ENCODE measurements at regions not wholly inside any gene's neighbourhood (a gene's known extent, or its start where the extent isn't known, plus 50 kb on each side); places are given as distances from the start of the nearest gene placed in this dataset.

DNA sequence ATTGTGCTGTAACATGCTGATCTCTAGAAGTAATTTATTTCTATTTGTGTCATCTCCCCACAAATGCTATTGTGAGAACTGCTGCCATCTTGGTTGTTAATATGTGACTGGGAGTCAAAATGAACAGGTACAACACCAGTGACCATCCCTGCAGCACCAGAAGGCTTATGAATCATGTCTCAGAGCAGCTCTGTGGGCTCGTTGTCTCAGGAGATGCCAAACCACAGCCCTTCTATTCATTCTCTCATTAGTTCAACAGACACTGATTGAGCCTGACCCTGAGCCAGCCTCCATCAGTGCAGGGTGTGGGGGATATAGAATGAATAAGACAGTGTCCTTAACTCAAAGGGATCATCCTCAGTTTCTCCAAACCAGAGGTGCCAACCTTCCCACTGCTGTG lies 92.5 kb downstream of the UTP18 start:
- Histone ChIP-seq H2AFZ (ENCODE audit: low read depth, low read length) (no peak overlapping the region), H3K4me1 (replicated peaks in 1 of 2; ENCODE audit: control insufficient read depth in 2 of 2, insufficient read depth in 2 of 2, low read length in 2 of 2) (no peaks in the 10 kb centered on the region; a peak in 1 of 5 replicates), H3K36me3 (ENCODE audit: control insufficient read depth, insufficient read depth, low read length) (no peaks in the 10 kb centered on the region), H3K79me2 (ENCODE audit: control insufficient read depth, insufficient read depth, low read length) (no peaks in the 10 kb centered on the region), H3K9ac (ENCODE audit: insufficient read depth in 1 of 2, low read depth in 2 of 2, low read length in 2 of 2) (no peak overlapping the region), H3K27ac (ENCODE audit: extremely low read depth, low read depth, low read length) (no peak overlapping the region), H3K9me1 (ENCODE audit: control insufficient read depth, insufficient read depth, low read length) (no peaks in the 10 kb centered on the region), H3K4me2 (ENCODE audit: insufficient read depth, low read length) (no peak overlapping the region), H4K20me1 (replicated peaks; ENCODE audit: control insufficient read depth, insufficient read depth, low read length) (no peaks in the 10 kb centered on the region), H3K9me3 (replicated peaks; ENCODE audit: control insufficient read depth, insufficient read depth, low read depth, low read length) (no peaks in the 10 kb centered on the region), H3K4me3 (no peak overlapping the region), H3K27me3 (ENCODE audit: control insufficient read depth in 2 of 2, insufficient read depth in 2 of 2, low read length in 2 of 2) (peaks cover 2 to 46% of the 10 kb centered on the region in 2 experiments; a peak in 4 of 5 replicates)
- WGBS (ENCODE audit: insufficient coverage, low coverage, missing lambda C conversion rate), result 0% methylated on average over 1 of the region's 1 CpG
- CTCF ChIA-PET (ENCODE audit: low intra/inter-chr PET ratio), result no interaction called here
- no peak for TF ChIP-seq ZNF124 (CRISPR knock-in tag; IDR thresholded peaks at IDR 0.05)
- in situ Hi-C loops (cut with MboI) (no loop called here), intact Hi-C loops (cut with micrococcal nuclease) (no loop called here)
- no TSS peak for BruUV-seq (replicated peaks)
- POLR2A ChIA-PET, result no interaction called here
- no peak for ATAC-seq
- DNase-seq (ENCODE audit: extremely low read depth in 1 of 4, low spot score in 3 of 4), result no peak
- FAIRE-seq, result no peak

DNA sequence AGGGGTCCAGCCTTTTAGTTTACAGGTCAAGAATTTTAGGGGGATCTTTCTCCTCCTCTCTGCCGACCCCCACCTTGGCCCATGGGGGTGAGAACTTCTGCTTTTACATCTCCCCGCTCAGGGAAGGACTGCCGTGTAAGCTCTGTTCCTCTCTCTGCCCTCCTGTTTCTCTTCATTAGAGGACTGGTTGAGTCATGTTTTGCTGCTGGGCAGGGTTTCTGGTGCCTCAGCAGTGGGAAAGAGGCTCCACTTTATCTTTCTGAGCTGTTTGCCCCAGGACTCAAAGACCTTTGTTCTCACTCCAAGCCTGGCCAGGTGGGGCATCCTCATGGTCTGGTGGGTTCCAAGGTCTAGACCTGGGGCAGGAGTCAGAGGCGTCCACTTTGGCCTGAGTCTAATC lies 93.0 kb downstream of the UTP18 start:
- FAIRE-seq, result no peak
- ATAC-seq, result no peak
- H3K27me3 ChIP-seq (ENCODE audit: control insufficient read depth in 2 of 2, insufficient read depth in 2 of 2, low read length in 2 of 2), result peaks cover 2 to 43% of the 10 kb centered on the region in 2 experiments; a peak in 4 of 5 replicates
- BruUV-seq (replicated peaks), result no TSS peak
- POLR2A ChIA-PET, result interaction anchor here (1.1 kb wide), 1 partner anchor 16 kb away, joined by 3 read pairs; no protein-coding TSS in a partner anchor
- no peak for DNase-seq (ENCODE audit: extremely low read depth in 1 of 4, low spot score in 3 of 4)
- TF ChIP-seq CC2D1A (IDR thresholded peaks at IDR 0.05) (no peak), ZNF12 (CRISPR knock-in tag; IDR thresholded peaks at IDR 0.05) (no peak), ESRRA (IDR thresholded peaks at IDR 0.05; ENCODE audit: borderline replicate concordance, low read depth) (no peak), ZNF197 (CRISPR knock-in tag; IDR thresholded peaks at IDR 0.05; ENCODE audit: low read depth) (no peak), MTA2 (IDR thresholded peaks at IDR 0.05; ENCODE audit: low read depth) (no peak), RBM15 (IDR thresholded peaks at IDR 0.05; ENCODE audit: insufficient read depth, low read length) (no peak)
- TF ChIP-seq, protein P1, sequence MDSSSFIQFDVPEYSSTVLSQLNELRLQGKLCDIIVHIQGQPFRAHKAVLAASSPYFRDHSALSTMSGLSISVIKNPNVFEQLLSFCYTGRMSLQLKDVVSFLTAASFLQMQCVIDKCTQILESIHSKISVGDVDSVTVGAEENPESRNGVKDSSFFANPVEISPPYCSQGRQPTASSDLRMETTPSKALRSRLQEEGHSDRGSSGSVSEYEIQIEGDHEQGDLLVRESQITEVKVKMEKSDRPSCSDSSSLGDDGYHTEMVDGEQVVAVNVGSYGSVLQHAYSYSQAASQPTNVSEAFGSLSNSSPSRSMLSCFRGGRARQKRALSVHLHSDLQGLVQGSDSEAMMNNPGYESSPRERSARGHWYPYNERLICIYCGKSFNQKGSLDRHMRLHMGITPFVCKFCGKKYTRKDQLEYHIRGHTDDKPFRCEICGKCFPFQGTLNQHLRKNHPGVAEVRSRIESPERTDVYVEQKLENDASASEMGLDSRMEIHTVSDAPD (CRISPR knock-in tag; IDR thresholded peaks at IDR 0.05), result no peak
- TF ChIP-seq, protein P2, sequence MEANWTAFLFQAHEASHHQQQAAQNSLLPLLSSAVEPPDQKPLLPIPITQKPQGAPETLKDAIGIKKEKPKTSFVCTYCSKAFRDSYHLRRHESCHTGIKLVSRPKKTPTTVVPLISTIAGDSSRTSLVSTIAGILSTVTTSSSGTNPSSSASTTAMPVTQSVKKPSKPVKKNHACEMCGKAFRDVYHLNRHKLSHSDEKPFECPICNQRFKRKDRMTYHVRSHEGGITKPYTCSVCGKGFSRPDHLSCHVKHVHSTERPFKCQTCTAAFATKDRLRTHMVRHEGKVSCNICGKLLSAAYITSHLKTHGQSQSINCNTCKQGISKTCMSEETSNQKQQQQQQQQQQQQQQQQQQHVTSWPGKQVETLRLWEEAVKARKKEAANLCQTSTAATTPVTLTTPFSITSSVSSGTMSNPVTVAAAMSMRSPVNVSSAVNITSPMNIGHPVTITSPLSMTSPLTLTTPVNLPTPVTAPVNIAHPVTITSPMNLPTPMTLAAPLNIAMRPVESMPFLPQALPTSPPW (CRISPR knock-in tag; IDR thresholded peaks at IDR 0.05), result no peak
- no peaks in the 10 kb centered on the region; a peak in 1 of 5 replicates for H3K4me1 ChIP-seq (replicated peaks in 1 of 2; ENCODE audit: control insufficient read depth in 2 of 2, insufficient read depth in 2 of 2, low read length in 2 of 2)
- H3K36me3 ChIP-seq (ENCODE audit: control insufficient read depth, insufficient read depth, low read length), result no peaks in the 10 kb centered on the region
- H3K9me3 ChIP-seq (replicated peaks; ENCODE audit: control insufficient read depth, insufficient read depth, low read depth, low read length), result no peaks in the 10 kb centered on the region
- no peaks in the 10 kb centered on the region for H3K79me2 ChIP-seq (ENCODE audit: control insufficient read depth, insufficient read depth, low read length)
- H4K20me1 ChIP-seq (replicated peaks; ENCODE audit: control insufficient read depth, insufficient read depth, low read length), result no peaks in the 10 kb centered on the region
- intact Hi-C loops (cut with micrococcal nuclease), result no loop called here
- no peak overlapping the region for H3K27ac ChIP-seq (ENCODE audit: extremely low read depth, low read depth, low read length)
- no peak overlapping the region for H3K4me2 ChIP-seq (ENCODE audit: insufficient read depth, low read length)
- CTCF ChIA-PET (ENCODE audit: low intra/inter-chr PET ratio), result no interaction called here
- in situ Hi-C loops (cut with MboI), result no loop called here
- no peak overlapping the region for H3K9ac ChIP-seq (ENCODE audit: insufficient read depth in 1 of 2, low read depth in 2 of 2, low read length in 2 of 2)
- no peak overlapping the region for H3K4me3 ChIP-seq
- 0% methylated on average over 4 of the region's 4 CpGs for WGBS (ENCODE audit: insufficient coverage, low coverage, missing lambda C conversion rate)
- no peak overlapping the region for H2AFZ ChIP-seq (ENCODE audit: low read depth, low read length)
- H3K9me1 ChIP-seq (ENCODE audit: control insufficient read depth, insufficient read depth, low read length), result no peaks in the 10 kb centered on the region
